PC-9 (cell line): ENCODE measurements at regions not wholly inside any gene's neighbourhood (a gene's known extent, or its start where the extent isn't known, plus 50 kb on each side); places are given as distances from the start of the nearest gene placed in this dataset.

Experiments used
- EZH2 ChIP-seq: fragments of 200-600 bp; sonication (generic); IDR thresholded peaks from 2 replicates; pipeline ENCODE4 v1.8.0; 2017; ENCODE audit warnings: antibody characterized with exemption, low read depth
- TF ChIP-seq, protein P1 (sequence below): fragments of 200-600 bp; sonication (generic); conservative IDR thresholded peaks from 2 replicates; pipeline ENCODE4 v1.6.1; 2017; ENCODE audit warnings: mixed run types, antibody characterized with exemption, mild to moderate bottlenecking, moderate library complexity

DNA sequence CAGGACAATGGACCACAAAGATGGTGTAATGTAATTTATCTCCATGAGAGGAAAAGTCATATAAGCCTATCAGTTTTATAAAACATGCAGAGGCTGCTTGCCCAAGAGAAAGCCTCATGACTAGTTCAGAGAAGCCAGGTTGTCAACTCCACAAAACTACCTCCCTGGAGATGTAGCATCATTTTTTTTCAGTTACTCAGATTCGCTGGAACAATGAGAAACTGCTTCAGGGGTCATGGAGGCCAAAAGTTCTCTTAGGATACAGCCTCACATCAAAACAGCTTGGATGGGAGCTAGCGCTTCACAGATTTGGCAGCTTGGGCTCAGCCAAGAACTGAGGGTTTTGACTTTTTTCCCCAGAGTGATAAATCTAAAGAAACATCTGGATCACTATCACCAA is 263.5 kb downstream of the INSIG2 start:
- TF ChIP-seq, protein P1, sequence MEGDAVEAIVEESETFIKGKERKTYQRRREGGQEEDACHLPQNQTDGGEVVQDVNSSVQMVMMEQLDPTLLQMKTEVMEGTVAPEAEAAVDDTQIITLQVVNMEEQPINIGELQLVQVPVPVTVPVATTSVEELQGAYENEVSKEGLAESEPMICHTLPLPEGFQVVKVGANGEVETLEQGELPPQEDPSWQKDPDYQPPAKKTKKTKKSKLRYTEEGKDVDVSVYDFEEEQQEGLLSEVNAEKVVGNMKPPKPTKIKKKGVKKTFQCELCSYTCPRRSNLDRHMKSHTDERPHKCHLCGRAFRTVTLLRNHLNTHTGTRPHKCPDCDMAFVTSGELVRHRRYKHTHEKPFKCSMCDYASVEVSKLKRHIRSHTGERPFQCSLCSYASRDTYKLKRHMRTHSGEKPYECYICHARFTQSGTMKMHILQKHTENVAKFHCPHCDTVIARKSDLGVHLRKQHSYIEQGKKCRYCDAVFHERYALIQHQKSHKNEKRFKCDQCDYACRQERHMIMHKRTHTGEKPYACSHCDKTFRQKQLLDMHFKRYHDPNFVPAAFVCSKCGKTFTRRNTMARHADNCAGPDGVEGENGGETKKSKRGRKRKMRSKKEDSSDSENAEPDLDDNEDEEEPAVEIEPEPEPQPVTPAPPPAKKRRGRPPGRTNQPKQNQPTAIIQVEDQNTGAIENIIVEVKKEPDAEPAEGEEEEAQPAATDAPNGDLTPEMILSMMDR: no peak
- TF ChIP-seq EZH2: no peak
